ENCODE measurements at regions not wholly inside any gene's neighbourhood (a gene's known extent, or its start where the extent isn't known, plus 50 kb on each side); places are given as distances from the start of the nearest gene placed in this dataset.

GRCh38 chr21:23921670-23922418 lies 1685.4 kb downstream of the MRPL39 start (continued):
- no peak for TF ChIP-seq ATF3 (IDR thresholded peaks at IDR 0.05; ENCODE audit: insufficient read depth, low read depth, low read length)
